ENCODE measurements at regions not wholly inside any gene's neighbourhood (a gene's known extent, or its start where the extent isn't known, plus 50 kb on each side); places are given as distances from the start of the nearest gene placed in this dataset.

- H3K9ac ChIP-seq (ENCODE audit: low read length): no peak overlapping the region
- no peaks in the 10 kb centered on the region for H3K9me2 ChIP-seq (replicated peaks; ENCODE audit: insufficient read depth, low read length)
- H3K36me3 ChIP-seq (ENCODE audit: low read length): no peaks in the 10 kb centered on the region
- H3K27ac ChIP-seq (ENCODE audit: low read depth, low read length): no peak overlapping the region
- H3K9me3 ChIP-seq (ENCODE audit: insufficient read depth, low read length): no peaks in the 10 kb centered on the region
- TF ChIP-seq EZH2phosphoT487 (conservative IDR thresholded peaks at IDR 0.05; ENCODE audit: low read length): no peak
- TF ChIP-seq CTCF (IDR thresholded peaks at IDR 0.05; ENCODE audit: insufficient read depth, low read length, poor library complexity, severe bottlenecking): no peak
- H2AFZ ChIP-seq (ENCODE audit: low read depth, low read length, severe bottlenecking): no peak overlapping the region
- H3K4me2 ChIP-seq (ENCODE audit: low read depth, low read length, poor library complexity, severe bottlenecking): no peak overlapping the region
- no peaks in the 10 kb centered on the region for H3K27me3 ChIP-seq (ENCODE audit: low read length)
- no peaks in the 10 kb centered on the region for H3K79me2 ChIP-seq (ENCODE audit: insufficient read depth, low read length)
- no peaks in the 10 kb centered on the region for H3F3A ChIP-seq (ENCODE audit: insufficient read depth)
- no peaks in the 10 kb centered on the region for H4K20me1 ChIP-seq (ENCODE audit: low read depth, low read length)
- no peak overlapping the region for H3K4me3 ChIP-seq (ENCODE audit: insufficient read depth, low read length, poor library complexity, severe bottlenecking)
Observed at GRCh38 chr10:90326498-90327267, 531.2 kb downstream of the HTR7 start.

GRCh38 chr10:90327611-90328010, 530.2 kb downstream of the HTR7 start:
- Histone ChIP-seq H3K9me2 (replicated peaks; ENCODE audit: insufficient read depth, low read length) (no peaks in the 10 kb centered on the region), H3K27ac (ENCODE audit: low read depth, low read length) (no peak overlapping the region), H3K9ac (ENCODE audit: low read length) (no peak overlapping the region), H3K4me3 (ENCODE audit: insufficient read depth, low read length, poor library complexity, severe bottlenecking) (no peak overlapping the region), H3K79me2 (ENCODE audit: insufficient read depth, low read length) (no peaks in the 10 kb centered on the region), H2AFZ (ENCODE audit: low read depth, low read length, severe bottlenecking) (no peak overlapping the region), H3K4me2 (ENCODE audit: low read depth, low read length, poor library complexity, severe bottlenecking) (no peak overlapping the region), H3K9me3 (ENCODE audit: insufficient read depth, low read length) (no peaks in the 10 kb centered on the region), H3K27me3 (ENCODE audit: low read length) (no peaks in the 10 kb centered on the region), H3K36me3 (ENCODE audit: low read length) (no peaks in the 10 kb centered on the region), H4K20me1 (ENCODE audit: low read depth, low read length) (no peaks in the 10 kb centered on the region), H3F3A (ENCODE audit: insufficient read depth) (no peaks in the 10 kb centered on the region)
- TF ChIP-seq CTCF (IDR thresholded peaks at IDR 0.05; ENCODE audit: insufficient read depth, low read length, poor library complexity, severe bottlenecking) (no peak), EZH2phosphoT487 (conservative IDR thresholded peaks at IDR 0.05; ENCODE audit: low read length) (no peak)

- Histone ChIP-seq H2AFZ (ENCODE audit: low read depth, low read length, severe bottlenecking) (no peak overlapping the region), H3K36me3 (ENCODE audit: low read length) (no peaks in the 10 kb centered on the region), H3K9ac (ENCODE audit: low read length) (no peak overlapping the region), H3K27ac (ENCODE audit: low read depth, low read length) (no peak overlapping the region), H3K4me3 (ENCODE audit: insufficient read depth, low read length, poor library complexity, severe bottlenecking) (no peak overlapping the region), H3K9me2 (replicated peaks; ENCODE audit: insufficient read depth, low read length) (no peaks in the 10 kb centered on the region), H4K20me1 (ENCODE audit: low read depth, low read length) (no peaks in the 10 kb centered on the region), H3K9me3 (ENCODE audit: insufficient read depth, low read length) (no peaks in the 10 kb centered on the region), H3K27me3 (ENCODE audit: low read length) (no peaks in the 10 kb centered on the region), H3K4me2 (ENCODE audit: low read depth, low read length, poor library complexity, severe bottlenecking) (no peak overlapping the region), H3K79me2 (ENCODE audit: insufficient read depth, low read length) (no peaks in the 10 kb centered on the region), H3F3A (ENCODE audit: insufficient read depth) (no peaks in the 10 kb centered on the region)
- TF ChIP-seq EZH2phosphoT487 (conservative IDR thresholded peaks at IDR 0.05; ENCODE audit: low read length) (no peak), CTCF (IDR thresholded peaks at IDR 0.05; ENCODE audit: insufficient read depth, low read length, poor library complexity, severe bottlenecking) (no peak)
Observed at GRCh38 chr10:90328459-90328858, 529.4 kb downstream of the HTR7 start.

All from SU-DHL-6 (cell line).